Activated T-helper 17 cell treated with anti-CD3 and anti-CD28 coated beads, Interleukin-2, amount 50 U/mL, for 72 hours (primary cell): ENCODE measurements at regions not wholly inside any gene's neighbourhood (a gene's known extent, or its start where the extent isn't known, plus 50 kb on each side); places are given as distances from the start of the nearest gene placed in this dataset.
"Not testable (repeated sequence)": the region's sequence is repeated elsewhere in the genome, so short reads cannot be mapped to it uniquely, and the experiment has no call there.

ENCODE experiments used
- ATAC-seq: fragments of 150-1000 bp; cut with Tn5 transposase; replicated peaks from 2 replicates; pipeline ENCODE4 v1.10.0; 2021; ENCODE audit warnings: mild to moderate bottlenecking, moderate library complexity
- H3K27ac Mint-ChIP-seq: one replicate; pipeline ENCODE4 v1.8.0; 2022; ENCODE audit warnings: mixed read lengths
- H3K27me3 Mint-ChIP-seq: one replicate; pipeline ENCODE4 v1.8.0; 2022; ENCODE audit warnings: mixed read lengths
- H3K36me3 Mint-ChIP-seq: one replicate; pipeline ENCODE4 v1.8.0; 2022; ENCODE audit warnings: low read depth, mild to moderate bottlenecking, mixed read lengths
- H3K4me1 Mint-ChIP-seq: one replicate; pipeline ENCODE4 v1.8.0; 2022; ENCODE audit warnings: mixed read lengths
- H3K4me3 Mint-ChIP-seq: one replicate; pipeline ENCODE4 v1.8.0; 2022; ENCODE audit warnings: mild to moderate bottlenecking, mixed read lengths
- H3K9me3 Mint-ChIP-seq: one replicate; pipeline ENCODE4 v1.8.0; 2022; ENCODE audit warnings: mixed read lengths

DNA sequence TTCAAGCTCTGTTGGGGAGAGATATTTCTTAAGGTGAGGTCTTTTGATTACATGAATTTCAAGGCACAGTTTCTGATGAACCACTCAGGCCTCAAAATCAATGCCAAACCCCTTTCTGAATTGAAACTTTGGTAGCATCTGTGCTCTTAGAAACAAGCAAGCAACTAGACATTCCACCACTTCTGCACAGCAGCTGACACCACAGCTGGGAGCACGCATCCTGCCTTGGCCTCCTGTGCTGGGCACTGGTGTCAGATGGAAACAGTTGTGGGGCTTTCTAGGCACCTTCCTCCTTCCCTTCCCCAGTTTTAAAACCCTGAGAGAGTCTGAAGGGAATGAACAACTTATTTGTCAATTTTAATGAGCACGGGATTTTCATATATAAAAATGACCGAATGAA is 360.2 kb downstream of the ADGRL2 start:
- H3K9me3 Mint-ChIP-seq: peaks cover 10% of the 10 kb centered on the region
- peaks cover under 1% of the 10 kb centered on the region for H3K27me3 Mint-ChIP-seq
- H3K27ac Mint-ChIP-seq: no peak overlapping the region
- no peak overlapping the region for H3K4me3 Mint-ChIP-seq
- H3K36me3 Mint-ChIP-seq: no peaks in the 10 kb centered on the region
- ATAC-seq: no peak
- H3K4me1 Mint-ChIP-seq: no peaks in the 10 kb centered on the region

DNA sequence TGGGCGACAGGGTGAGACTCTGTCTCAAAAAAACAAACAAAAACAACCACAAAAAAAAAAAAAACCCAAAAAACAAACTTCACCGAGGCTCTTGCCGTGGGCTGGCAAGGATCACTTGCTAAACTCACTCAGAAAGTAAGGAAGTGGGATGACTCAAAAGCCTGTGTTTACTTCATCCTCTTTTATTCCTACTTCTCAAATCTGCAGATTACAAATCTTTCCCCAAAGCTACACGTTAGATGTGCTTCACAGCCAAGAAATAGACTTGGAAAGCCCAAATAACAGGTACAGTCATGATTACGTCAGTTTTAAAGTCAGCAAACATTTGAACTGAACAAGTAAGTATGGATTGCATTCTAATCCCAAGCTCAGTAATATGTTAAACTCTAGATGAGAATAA is 359.3 kb downstream of the ADGRL2 start:
- no peak for ATAC-seq
- Mint-ChIP-seq H3K9me3 (peaks cover 13% of the 10 kb centered on the region), H3K4me3 (no peak overlapping the region), H3K4me1 (no peaks in the 10 kb centered on the region), H3K27me3 (peaks cover 3% of the 10 kb centered on the region), H3K27ac (no peak overlapping the region), H3K36me3 (no peaks in the 10 kb centered on the region)

DNA sequence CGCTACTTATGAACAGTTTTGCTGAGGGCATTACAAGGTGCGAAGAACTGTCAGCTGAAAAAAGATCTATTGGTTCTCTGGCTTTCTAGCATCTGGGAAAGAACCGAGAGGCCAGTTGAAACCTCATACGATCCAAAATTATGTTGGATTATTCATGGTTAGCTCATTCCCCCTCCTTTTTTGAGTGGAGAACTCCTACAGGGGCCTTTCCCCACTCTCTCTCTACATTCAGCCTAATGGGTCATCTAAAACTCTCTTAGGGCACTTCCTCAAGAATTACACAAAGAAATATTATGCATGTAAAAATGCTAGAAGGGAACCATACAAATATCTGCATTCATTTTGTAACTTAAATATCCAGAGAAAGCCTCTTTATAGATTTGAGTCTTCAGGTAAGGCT is 358.2 kb downstream of the ADGRL2 start:
- ATAC-seq: no peak
- Mint-ChIP-seq H3K4me3 (no peak overlapping the region), H3K27me3 (peaks cover 3% of the 10 kb centered on the region)

DNA sequence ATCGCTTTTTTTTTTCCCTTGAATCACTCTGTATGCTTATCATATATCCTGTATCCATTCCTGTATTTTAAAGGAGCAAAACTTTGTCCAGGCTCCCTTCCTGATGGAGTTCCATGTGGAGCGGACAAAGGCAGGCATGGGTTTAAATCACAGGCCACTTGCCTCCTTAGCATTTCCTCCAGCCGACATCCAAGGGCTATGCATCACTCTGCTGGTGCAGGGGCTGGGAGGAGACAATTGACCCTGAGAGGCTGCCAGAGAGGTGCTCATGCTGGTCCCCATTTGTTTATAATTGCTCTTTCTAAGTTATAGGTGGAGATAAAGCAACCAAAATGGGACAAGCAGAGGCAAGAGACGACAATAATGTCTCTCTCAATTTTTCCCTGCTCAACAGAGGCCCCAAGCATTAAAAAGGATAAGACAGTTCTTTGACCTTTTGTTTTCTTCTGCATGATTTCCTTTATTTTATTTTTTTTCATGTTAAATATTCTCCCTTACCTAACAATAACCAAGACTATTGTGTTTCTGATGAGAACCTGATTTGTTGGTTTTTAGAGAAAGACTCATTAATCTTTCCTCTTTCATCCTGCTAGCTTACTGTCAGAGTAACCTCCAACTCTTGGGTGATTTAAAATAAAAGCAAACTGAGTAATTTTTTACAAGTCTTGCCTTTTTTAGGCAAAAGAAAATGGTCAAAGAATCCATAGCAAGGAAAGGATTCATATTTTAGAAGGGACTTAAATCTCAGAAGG is 353.7 kb downstream of the ADGRL2 start:
- Mint-ChIP-seq H3K4me1 (no peaks in the 10 kb centered on the region), H3K27me3 (peaks cover 3% of the 10 kb centered on the region), H3K9me3 (peaks cover 17% of the 10 kb centered on the region), H3K4me3 (no peak overlapping the region), H3K27ac (no peak overlapping the region), H3K36me3 (no peaks in the 10 kb centered on the region)
- no peak for ATAC-seq

More for the DNA sequence above, 358.2 kb downstream of the ADGRL2 start:
- peaks cover 13% of the 10 kb centered on the region for H3K9me3 Mint-ChIP-seq
- no peaks in the 10 kb centered on the region for H3K36me3 Mint-ChIP-seq
- H3K4me1 Mint-ChIP-seq: no peaks in the 10 kb centered on the region
- H3K27ac Mint-ChIP-seq: no peak overlapping the region

DNA sequence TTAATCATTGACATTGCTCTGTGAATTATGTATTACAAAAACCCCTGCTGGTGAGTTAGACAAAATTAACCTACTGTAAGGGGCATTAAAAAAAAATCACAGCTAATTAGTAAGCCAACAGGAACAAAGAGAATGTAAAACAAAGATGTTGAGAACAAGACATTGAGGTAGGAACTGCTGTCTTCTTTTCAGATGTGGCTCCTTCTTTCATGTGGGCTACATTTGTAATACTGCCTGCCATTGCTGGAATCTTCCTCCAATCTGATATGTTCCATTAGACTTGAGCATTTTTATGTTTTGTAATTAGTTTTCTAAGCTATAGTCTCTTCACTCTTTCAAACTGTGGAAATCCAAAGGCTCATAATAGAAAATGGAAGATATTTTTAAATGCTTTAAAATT is 353.0 kb downstream of the ADGRL2 start:
- H3K9me3 Mint-ChIP-seq: peaks cover 16% of the 10 kb centered on the region
- no peaks in the 10 kb centered on the region for H3K4me1 Mint-ChIP-seq
- no peak overlapping the region for H3K27ac Mint-ChIP-seq
- no peaks in the 10 kb centered on the region for H3K36me3 Mint-ChIP-seq
- ATAC-seq: no peak
- no peak overlapping the region for H3K4me3 Mint-ChIP-seq
- peaks cover 3% of the 10 kb centered on the region for H3K27me3 Mint-ChIP-seq

DNA sequence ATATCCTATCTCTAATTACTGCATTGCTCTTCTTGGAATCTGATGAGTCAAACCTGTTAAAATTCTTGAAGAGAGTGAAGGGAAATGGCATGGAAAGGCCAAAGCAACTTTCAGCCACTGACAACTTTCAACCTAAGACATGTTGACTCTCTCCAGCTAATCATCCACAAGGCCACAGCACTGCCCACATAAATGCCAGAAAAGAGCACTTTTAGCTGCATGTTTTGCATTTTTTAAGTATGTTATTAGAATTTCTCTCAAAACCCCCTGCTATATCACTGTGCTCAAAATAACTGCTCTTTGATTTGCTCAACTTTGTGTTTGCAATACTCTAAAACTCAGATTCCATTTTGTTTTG is 352.5 kb downstream of the ADGRL2 start:
- Mint-ChIP-seq H3K4me3 (no peak overlapping the region), H3K36me3 (no peaks in the 10 kb centered on the region), H3K27ac (no peak overlapping the region), H3K9me3 (peaks cover 12% of the 10 kb centered on the region), H3K27me3 (peaks cover 3% of the 10 kb centered on the region), H3K4me1 (no peaks in the 10 kb centered on the region)
- no peak for ATAC-seq

DNA sequence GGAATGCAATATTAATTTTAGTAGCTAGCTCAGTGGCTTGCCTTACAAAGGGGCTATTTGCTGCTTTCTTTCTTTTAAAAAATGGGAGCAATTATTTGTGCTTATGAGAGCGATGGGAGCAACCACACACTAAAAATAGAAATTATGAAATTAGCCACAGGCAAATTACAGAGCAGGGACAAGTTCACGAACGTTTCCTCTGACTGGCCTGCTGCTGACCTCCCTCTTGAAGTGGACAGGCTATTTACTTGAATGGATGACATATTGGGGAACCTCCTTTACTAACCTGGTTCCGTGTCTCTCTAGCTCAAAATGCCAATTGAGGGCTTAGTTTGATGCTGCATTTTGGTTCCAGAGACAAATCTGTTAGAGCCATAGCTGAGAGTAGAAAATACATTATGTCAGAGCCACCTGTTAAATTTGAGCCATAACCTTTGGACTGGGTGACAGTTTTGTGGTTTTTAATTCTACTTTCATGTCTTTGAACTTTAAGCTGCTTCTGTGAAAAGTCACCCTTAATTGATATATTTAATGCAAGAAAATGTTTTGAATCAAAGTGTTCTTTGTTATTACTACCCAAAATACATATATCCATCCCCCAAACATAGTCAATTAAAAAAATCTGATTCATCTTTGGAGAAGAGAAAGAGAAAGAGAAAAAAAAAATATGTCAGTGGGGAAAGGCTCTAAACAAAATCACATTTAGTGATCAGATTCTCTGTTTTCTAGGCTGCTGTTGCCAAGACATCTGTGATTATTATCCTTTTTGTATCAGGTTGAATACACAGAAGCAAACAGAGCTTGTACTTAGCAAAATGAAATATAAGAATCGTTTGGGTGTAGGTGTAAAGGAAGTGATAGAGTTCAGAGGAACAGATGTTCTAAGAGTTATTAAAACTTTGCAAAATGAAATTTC is 351.9 kb downstream of the ADGRL2 start:
- ATAC-seq: no peak
- no peak overlapping the region for H3K27ac Mint-ChIP-seq
- H3K4me3 Mint-ChIP-seq: no peak overlapping the region
- H3K4me1 Mint-ChIP-seq: no peaks in the 10 kb centered on the region
- H3K27me3 Mint-ChIP-seq: peaks cover 3% of the 10 kb centered on the region
- H3K36me3 Mint-ChIP-seq: no peaks in the 10 kb centered on the region
- peaks cover 9% of the 10 kb centered on the region for H3K9me3 Mint-ChIP-seq

DNA sequence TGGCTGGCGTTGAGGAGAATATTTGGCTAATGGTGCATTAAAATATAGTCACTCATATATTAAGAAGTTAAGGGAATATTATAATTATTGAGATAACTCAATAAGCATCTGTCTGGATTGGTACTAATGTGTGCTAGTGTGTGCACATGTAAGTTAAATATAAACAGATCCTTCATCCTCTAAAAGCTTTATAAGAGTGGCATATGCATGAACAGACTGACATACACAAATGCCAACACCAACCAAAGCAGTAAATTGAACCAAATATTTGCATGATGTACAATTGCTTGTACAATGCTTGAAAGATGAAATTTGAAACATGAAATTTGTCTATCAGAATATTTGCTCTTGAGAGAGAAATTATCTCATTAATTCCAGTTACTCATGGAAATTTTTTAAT is 344.9 kb downstream of the ADGRL2 start:
- no peak overlapping the region for H3K27ac Mint-ChIP-seq
- H3K9me3 Mint-ChIP-seq: peaks cover 5% of the 10 kb centered on the region
- H3K4me3 Mint-ChIP-seq: no peak overlapping the region
- H3K36me3 Mint-ChIP-seq: no peaks in the 10 kb centered on the region
- no peaks in the 10 kb centered on the region for H3K27me3 Mint-ChIP-seq
- no peak for ATAC-seq
- H3K4me1 Mint-ChIP-seq: no peaks in the 10 kb centered on the region

DNA sequence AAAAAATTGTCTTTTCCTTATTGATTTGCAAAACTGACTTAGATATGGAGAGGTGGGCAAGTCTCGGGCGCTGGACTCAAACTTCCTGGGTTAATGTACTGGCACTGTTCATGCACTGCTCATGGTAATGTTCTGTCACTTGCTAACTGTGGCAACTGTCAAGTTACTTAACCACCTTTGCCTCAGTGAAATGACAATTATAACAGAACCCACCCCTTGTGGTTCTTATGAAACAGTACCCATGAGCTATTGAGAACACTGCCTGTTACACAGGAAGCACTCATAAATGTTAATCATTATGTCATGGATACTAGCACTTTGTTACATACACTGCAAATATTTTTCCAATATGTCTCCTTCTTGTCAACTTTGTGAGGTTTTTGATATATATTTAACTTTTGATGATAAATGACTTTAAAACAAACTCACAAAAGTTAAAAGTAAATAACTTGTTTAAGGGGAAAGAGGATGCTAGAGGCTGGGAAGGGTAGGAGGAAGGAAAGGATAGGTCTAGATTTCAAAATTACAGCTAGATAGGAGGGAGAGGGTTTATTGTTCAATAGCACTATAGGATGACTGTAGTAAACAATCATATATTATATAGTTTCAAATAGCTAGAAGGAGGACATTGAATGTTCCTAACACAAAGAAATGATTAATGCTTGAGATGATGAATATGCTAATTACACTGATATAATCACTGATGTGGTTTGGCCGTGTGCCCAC is 342.5 kb downstream of the ADGRL2 start:
- H3K4me3 Mint-ChIP-seq: no peak overlapping the region
- H3K9me3 Mint-ChIP-seq: peaks cover 3% of the 10 kb centered on the region
- no peak for ATAC-seq
- no peak overlapping the region for H3K27ac Mint-ChIP-seq
- no peaks in the 10 kb centered on the region for H3K36me3 Mint-ChIP-seq
- no peaks in the 10 kb centered on the region for H3K4me1 Mint-ChIP-seq
- no peaks in the 10 kb centered on the region for H3K27me3 Mint-ChIP-seq

DNA sequence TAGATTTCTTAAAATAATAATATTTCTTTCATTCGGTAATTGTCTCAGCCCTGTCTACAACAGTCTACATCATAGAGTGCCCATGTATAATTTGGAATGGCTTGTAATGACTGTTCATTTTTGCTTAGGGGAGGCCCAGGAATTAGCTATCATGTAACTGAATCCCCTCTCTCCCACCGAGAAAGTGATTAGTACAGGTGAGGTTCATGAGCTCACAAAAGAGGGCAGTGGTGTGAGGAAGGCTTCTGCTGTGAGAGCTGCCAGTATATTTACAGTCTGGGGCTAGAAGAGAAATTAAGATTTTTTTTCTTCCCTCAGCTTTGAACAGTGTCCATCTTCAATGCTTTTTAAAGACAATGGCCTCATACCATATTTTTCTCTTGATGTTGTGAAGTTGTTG is 340.7 kb downstream of the ADGRL2 start:
- no peaks in the 10 kb centered on the region for H3K36me3 Mint-ChIP-seq
- ATAC-seq: no peak
- H3K9me3 Mint-ChIP-seq: peaks cover 3% of the 10 kb centered on the region
- no peak overlapping the region for H3K4me3 Mint-ChIP-seq
- H3K4me1 Mint-ChIP-seq: no peaks in the 10 kb centered on the region
- no peaks in the 10 kb centered on the region for H3K27me3 Mint-ChIP-seq
- H3K27ac Mint-ChIP-seq: no peak overlapping the region

DNA sequence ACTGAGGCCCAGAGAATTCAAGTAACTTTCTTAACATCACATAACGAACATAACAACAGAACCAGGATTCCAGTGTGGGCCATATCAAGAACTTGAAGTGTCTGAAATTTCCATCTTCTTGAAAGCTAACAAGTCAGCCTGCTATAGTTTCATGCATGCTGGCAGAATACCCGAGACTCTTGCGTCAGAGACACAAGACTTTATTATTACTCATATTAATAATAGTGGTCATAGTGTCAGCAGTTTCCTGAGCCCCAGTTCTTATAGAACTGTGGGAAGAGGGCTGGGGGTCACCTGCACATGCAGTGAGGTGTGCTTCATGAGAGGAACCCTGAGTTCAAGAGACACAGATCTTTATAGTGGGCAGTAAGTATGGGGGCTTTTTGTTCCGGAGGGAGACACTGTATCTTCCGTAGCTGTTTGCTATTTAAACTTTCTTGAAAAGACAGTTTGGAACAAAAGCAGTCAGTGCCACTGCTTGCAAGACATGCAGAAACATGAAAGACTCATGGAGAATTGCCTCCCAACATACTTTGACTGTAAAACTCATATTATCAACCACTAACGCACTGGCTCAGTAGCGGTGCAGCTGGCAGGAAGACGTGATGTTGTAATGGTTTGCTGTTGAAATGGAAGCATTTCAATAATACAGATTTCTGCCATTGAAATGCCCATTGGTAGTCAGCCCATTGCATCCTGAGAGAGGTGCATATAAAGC is 339.2 kb downstream of the ADGRL2 start:
- Mint-ChIP-seq H3K27me3 (no peaks in the 10 kb centered on the region), H3K4me1 (no peaks in the 10 kb centered on the region), H3K27ac (no peak overlapping the region), H3K4me3 (no peak overlapping the region), H3K9me3 (peaks cover 3% of the 10 kb centered on the region), H3K36me3 (no peaks in the 10 kb centered on the region)
- ATAC-seq: no peak

DNA sequence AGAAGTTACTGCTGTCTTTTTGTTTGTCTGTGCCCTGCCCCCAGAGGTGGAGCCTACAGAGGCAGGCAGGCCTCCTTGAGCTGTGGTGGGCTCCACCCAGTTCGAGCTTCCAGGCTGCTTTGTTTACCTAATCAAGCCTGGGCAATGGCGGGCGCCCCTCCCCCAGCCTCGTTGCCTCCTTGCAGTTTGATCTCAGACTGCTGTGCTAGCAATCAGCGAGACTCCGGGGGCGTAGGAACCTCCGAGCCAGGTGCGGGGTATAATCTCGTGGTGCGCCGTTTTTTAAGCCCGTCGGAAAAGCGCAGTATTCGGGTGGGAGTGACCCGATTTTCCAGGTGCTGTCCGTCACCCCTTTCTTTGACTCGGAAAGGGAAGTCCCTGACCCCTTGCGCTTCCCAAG is 335.6 kb downstream of the ADGRL2 start:
- not testable (repeated sequence) for H3K9me3 Mint-ChIP-seq, H3K36me3 Mint-ChIP-seq, H3K4me1 Mint-ChIP-seq, H3K27ac Mint-ChIP-seq, ATAC-seq, H3K27me3 Mint-ChIP-seq, H3K4me3 Mint-ChIP-seq

DNA sequence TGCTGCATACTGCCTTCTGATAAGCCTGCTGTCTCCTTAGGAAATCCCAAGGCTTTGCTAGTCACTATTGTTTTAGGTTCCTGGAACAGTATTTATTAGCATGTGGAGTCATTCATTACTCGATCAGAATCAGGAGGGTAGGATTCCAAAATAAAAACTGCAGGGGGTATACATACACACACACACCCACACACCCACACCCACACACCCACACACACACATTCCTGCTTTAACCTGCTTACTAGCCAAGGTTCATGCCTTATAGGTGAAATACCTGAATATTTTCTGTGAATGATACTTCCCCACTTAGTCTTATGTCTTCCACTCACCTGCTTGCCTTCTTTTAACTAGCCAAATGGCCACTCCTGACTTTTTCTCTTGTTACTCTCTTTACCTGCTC is 325.1 kb downstream of the ADGRL2 start:
- no peaks in the 10 kb centered on the region for H3K4me1 Mint-ChIP-seq
- H3K36me3 Mint-ChIP-seq: no peaks in the 10 kb centered on the region
- no peaks in the 10 kb centered on the region for H3K27me3 Mint-ChIP-seq
- ATAC-seq: no peak
- no peaks in the 10 kb centered on the region for H3K9me3 Mint-ChIP-seq
- no peak overlapping the region for H3K4me3 Mint-ChIP-seq
- no peak overlapping the region for H3K27ac Mint-ChIP-seq

DNA sequence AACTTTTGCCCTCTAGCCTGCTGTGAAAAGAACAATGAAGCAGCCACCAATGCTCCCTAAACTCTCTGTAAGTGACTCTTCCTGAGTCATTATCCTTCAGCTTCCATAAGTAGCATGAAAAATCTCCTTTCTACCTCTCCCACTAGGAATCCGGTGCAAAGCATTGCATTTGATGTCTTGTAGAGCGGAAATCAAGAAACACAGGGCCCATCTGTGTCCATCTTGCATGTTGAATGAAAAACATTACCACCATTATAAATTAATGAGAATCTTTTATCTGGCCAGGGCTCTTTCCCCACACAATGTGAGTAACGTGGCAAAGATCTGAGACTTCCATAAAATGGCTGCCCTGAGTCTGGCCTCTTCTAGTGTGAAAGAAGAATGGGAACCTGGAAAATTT is 324.4 kb downstream of the ADGRL2 start:
- H3K4me1 Mint-ChIP-seq: no peaks in the 10 kb centered on the region
- ATAC-seq: no peak
- no peaks in the 10 kb centered on the region for H3K27me3 Mint-ChIP-seq
- no peaks in the 10 kb centered on the region for H3K9me3 Mint-ChIP-seq
- no peak overlapping the region for H3K4me3 Mint-ChIP-seq
- no peak overlapping the region for H3K27ac Mint-ChIP-seq
- no peaks in the 10 kb centered on the region for H3K36me3 Mint-ChIP-seq
